ENCODE measurements at regions not wholly inside any gene's neighbourhood (a gene's known extent, or its start where the extent isn't known, plus 50 kb on each side); places are given as distances from the start of the nearest gene placed in this dataset.

GRCh38 chr2:128717758-128718710 lies 399.4 kb upstream of the HS6ST1 start:
- TF ChIP-seq CTCF (IDR thresholded peaks at IDR 0.05) (no peak), POLR2A (IDR thresholded peaks at IDR 0.05) (no peak)

Measured in ovary (tissue), 3 donors.